HPDE6-E6E7 (cell line): ENCODE measurements at regions not wholly inside any gene's neighbourhood (a gene's known extent, or its start where the extent isn't known, plus 50 kb on each side); places are given as distances from the start of the nearest gene placed in this dataset.
"Not testable (repeated sequence)": the region's sequence is repeated elsewhere in the genome, so short reads cannot be mapped to it uniquely, and the experiment has no call there.

ENCODE experiments used
- DNase-seq: peaks from one replicate; pipeline ENCODE4 v3.0.0; 2011; ENCODE audit warnings: missing footprints; ENCODE audit errors: extremely low spot score

DNA sequence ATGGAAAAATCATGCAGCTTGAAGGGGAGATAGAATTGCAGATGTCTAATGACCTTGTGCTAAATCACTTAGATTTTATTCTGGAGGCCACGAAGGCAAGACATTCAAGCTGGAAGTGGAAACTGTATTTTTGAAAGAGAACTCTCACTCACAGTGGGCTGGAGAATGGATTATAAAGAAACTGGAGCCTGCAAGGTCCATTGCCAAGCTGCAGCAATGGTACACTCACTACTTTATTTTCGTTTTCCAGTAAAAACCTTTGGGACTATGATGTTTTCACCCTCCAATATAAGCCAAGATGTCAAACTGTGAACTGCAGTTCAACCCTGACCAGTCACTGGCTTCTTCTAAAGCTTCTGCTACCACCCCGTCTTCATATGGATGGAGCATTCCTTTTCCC is 62.0 kb downstream of the SKIDA1 start:
- DNase-seq, result no peak

DNA sequence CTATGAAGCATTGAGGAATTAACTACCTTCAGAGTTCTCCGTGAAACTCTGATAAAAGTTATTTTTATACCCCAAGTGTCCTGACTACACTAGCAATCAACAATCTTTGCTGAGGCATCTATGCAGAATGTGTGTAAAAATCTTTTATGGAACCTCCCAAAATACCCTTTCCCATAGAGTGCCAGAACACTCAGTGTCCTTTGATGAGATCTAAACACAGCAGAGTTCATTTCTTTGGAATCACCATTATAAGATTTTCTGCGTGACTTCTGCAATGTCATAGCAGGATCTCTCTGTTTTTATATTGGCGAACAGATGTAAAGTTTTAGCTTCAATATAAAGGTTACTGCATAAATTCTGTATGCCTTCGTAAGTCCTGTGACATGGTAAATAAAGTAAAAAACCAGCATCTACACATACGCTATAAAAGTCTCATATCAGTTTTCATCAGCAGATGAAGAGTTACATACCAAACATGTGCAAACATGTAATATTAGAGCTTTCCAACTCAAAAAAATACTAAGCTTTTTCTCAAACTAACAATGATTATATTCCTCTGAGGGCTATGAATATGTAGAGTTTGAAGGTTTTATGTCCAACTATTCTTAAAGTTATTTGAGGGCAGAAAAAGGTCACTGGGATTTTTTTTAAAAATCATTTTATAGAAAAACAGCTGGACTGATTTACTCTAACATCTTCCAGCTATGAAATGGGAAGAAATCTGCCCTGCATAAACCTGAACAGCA is 67.2 kb downstream of the SKIDA1 start:
- no peak for DNase-seq

DNA sequence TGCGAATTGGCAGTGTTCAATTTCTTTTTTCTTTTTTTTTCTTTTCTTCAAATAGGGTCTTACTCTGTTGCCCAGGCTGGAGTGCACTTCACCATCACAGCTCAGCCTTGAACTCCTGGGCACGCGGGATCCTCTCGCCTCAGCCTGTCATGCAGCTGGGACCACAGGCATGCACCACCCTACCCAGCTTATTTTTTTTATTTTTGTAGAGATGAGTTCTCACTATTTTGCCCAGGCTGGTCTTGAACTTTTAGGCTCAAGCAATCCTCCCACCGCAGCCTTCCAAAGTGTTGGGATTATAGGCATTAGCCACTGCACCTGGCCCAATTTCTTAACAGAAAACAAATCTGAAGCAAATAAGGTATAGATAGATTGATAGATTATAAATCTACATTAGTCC is 69.3 kb downstream of the SKIDA1 start:
- no peak for DNase-seq

DNA sequence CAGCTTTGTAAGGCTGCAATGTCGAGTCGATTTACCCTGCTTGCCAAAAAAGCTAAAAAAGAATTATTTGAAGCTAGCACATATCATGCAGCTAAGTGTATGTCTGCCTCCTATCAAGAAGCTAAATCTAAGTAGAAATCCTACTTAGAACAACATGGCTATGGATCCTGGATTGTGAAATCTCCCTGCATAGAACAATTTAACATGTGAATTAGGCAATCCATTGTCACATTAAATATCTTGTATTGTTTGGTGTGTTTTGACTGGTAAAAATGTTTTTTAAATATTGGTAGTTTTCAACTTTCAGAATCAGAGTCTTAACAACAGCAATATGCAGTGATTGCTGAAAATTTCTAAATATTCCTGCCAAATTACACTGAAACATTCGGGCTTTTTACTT is 73.3 kb downstream of the SKIDA1 start:
- DNase-seq, result no peak

DNA sequence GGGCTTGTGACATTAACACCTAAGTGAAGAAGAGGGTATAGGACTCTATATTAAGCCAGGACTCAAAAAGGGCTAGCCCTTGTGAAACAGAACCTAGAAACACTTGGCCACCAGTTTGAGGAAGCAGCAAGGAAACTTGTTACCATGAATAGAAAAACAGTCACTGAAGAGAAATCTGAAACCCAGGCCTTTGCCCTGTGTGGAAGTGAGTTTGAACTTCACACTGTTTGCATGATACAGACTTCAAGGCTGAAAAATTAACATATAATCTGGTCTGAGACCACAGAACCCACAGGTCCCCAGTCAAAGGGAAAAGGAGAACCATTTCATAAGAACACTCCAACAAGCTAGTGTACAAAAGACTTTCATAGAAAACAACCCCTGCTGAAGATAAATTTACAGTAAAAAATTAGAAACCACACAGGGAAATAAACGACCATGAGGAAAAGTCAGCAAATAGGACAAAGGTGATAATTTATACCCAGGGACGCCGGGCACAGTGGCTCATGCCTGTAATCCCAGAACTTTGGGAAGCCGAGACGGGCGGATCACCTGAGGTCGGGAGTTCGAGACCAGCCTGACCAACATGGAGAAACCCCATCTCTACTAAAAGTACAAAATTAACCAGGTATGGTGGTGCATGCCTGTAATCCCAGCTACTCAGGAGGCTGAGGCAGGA is 76.1 kb downstream of the SKIDA1 start:
- no peak for DNase-seq

DNA sequence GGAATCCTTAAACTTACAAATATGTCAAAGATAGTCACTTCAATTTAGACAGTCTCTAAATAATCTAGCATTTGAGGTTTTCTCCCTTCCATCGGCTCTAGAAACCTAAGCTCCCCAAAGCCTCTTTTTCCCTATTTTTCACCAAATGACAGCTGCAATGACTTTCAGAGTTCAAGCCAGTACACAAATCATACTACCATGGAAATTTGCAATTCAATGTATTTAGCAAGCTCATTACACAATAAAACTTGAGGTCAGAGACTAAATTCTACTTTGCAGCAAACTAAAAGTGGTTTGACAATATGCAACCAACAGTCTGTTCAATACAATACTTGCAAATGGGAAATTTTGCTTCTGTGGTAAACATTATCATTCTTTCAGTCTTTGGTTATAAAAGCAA is 80.3 kb downstream of the SKIDA1 start:
- no peak for DNase-seq

DNA sequence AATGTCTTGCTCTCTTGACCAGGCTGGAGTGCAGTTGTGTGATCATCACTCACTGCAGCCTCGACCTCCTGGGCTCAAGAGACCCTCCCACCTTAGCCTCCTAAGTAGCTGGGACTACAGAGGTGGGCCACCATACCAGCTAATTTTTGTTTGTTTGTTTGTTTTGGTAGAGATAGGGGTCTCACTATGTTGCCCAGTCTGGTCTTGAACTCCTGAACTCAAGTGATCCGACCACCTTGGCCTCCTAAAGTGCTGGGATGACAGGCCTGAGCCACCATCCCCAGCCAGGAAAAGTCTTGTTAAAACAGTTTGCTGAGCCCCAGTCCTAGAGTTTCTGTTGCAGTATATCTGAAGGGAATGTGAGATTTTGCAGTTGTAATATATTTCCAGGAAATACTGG is 83.9 kb downstream of the SKIDA1 start:
- DNase-seq, result no peak

DNA sequence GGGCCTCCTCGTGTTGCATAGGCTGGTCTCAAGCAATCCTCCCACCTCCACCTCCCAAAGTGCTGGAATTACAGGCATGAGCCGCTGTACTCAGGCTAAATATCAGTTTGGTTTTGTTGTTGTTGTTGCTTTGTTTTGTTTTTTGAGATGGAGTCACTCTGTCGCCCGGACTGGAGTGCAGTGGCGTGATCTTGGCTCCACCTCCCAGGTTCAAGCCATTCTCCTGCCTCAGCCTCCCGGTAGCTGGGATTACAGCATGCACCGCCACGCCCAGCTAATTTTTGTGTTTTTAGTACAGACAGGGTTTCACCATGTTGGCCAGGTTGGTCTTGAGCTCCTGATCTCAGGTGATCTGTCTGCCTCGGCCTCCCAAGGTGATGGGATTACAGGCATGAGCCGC is 86.6 kb downstream of the SKIDA1 start:
- DNase-seq, result not testable (repeated sequence)

DNA sequence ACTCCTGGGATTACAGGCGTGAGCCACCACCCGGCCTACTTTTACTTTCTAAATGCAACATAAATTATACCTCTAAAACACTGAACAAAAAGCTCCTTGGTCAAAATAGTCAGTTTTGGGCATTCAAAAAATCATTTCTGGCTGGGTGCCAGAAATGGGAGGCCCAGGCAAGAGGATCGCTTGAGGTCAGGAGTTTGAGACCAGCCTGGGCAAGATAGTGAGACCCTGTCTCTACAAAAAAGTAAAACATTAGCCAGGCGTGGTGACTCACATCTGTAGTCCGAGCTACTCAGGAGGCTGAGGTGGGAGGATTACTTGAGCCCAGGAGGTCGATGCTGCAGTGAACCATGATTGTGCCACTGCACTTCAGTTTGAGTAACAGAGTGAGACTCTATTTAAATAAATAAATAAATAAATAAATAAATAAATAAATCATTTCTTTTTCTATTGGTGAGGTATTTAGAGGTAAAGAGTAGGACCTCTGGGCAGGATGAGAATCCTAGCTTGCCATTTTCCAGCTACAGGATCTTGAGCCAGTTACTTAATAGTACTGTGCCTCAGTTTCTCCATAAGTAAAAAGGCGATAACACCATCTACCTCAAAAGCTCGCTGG is 87.6 kb downstream of the SKIDA1 start:
- no peak for DNase-seq

DNA sequence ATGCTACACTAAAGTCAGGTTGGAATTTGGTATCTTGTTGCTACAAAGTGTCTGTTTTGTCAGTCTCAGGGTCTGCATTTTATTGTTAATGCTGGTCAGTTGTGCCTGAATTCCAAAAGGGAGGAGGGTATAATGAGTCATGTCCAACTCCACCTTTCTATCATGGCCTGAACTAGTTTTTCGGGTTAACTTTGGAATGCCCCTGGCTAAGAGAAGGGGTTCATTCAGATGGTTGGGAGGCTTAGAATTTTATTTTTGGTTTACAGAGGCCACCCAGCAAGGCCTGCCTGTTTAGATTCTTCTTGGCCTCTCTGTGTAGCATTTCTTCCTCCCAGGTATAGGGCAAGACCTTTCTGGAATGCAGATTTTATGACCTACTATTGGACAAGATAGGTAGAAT is 93.2 kb downstream of the SKIDA1 start:
- no peak for DNase-seq

DNA sequence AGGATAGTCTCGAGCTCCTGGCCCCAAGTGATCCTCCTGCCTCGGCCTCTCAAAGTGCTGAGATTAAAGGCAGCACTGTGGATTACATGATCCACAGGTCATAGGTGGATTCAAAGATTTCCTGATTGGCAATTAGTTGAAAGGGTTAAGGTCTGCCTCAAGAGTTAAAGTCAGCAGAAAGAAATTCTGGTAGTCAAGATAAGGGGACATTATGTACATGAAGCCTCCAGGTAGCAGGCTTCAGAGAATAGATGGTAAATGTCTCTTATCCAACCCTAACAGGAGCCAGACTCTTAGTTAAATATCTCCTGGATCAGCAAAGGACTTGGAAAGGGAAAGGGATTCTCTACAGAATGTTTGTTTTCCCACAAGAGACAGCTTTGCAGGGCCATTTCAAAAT is 93.7 kb downstream of the SKIDA1 start:
- no peak for DNase-seq

DNA sequence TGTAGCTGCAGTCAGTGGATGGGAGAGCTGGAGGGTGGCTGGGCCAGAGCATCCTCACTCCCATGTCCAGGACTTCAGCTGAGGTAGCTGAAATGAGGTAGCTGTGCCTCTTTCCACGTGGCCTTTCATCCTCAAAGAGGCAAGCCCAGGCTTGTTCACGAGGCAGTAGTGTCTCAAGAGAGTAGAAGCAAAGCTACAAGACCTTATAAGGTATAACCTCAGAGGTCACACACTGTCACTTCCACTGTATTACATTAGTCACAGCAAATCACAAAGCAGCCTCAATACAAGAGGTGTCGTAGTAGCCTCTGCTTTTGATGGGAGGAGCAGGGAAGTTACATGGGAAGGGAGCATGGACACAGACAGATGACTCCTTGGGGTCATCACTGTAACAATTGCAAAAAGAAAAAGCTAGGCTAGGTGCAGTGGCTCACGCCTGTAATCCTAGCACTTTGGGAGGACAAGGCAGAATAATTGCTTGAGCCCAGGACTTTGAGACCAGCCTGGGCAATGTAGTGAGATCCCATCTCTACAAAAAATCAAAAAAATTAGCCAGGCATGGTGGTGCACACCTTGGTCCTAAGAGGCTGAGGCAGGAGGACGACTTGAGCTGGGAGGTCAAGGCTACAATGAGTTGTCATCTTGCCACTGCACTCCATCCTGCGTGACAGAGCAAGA is 97.5 kb downstream of the SKIDA1 start:
- DNase-seq, result no peak

DNA sequence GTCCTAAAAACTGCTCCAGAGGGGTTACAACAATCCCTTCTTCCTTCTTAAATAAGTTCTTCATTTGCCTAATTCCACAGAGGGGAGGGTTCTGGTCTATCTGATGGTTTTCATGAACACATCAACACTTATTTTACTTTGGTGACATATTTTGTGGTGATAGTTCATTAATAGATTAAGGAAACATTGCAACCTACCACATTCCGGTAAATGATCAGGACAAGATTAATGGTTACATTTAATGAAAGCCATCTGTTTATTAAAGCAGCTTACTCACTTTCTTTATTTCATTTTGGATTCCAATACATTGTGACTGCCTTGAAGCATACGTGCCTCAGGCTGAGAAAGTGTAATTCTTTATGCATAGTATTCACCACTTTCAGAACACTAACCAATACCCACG is 101.0 kb downstream of the SKIDA1 start:
- DNase-seq, result no peak

DNA sequence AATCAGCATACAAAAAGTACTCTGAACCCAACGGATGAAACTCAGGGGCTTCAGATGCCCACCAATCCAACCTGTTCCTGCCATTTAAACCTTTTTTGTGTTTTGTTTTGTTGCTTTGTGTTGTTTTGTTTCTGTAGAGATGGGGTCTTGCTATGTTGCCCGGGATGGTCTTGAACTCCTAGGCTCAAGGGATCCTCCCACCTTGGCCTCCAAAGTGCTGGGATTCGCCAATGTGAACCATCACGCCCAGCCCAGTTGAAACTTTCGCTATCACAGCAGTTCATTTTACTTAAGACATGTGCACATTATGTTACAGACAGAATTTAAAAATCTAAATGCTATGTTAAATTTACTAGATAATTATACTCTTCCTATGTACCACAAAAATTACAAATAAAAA is 101.6 kb downstream of the SKIDA1 start:
- DNase-seq, result no peak

DNA sequence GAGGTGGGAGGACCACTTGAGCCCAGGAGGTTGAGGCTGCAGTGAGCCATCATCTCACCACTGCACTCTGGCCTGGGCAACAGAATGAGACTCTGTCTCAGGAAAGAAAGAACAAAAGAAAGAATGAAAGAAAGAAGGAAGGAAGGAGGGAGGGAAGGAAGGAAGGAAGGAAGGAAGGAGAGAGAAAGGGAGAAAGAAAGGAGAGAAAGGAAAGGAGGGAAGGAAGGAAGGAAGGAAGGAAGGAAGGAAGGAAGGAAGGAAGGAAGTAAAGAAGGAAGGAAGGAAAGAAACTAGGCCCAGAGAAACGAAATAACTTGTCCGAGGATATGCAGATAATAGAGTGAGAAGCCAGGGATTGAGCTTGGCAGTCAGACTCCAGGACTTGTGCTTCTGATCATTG is 102.1 kb downstream of the SKIDA1 start:
- no peak for DNase-seq

DNA sequence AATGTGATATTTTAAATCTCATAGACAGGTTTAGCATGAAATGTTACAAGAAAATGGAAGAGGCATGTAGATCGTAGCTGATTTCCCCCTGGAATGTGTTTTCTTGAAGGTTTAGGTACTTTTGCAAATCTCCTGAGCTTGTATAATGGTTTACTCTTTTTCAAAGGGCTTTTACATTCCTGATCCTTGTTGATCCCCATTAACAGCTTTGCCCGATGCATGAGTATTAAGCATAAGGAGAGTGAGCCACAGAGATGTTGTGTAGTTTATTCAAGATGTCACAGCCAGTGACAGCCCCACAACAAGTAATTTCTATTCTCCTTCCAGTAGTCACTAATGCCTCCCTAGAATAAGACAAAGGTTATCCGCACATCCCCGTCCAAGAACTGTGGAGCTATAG is 103.7 kb downstream of the SKIDA1 start:
- no peak for DNase-seq

DNA sequence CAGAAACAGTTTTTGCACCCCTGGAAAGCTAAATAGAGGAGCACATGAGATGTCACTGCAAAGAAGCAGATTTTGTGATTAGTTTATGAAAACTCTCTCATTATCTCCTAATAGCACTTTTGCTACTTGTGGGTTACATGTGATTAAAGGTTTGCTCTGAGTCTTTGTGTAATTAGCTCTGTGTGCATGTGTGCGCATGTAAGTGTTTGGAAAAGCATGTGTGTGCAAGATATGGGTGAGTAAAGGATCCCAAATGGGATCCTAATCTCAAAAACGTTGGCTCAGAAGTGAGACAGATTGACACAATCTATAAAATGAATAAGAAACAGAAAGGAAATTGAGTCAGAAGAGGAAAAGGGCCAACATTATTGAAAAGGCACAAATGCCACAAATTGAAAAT is 104.5 kb downstream of the SKIDA1 start:
- DNase-seq, result no peak

DNA sequence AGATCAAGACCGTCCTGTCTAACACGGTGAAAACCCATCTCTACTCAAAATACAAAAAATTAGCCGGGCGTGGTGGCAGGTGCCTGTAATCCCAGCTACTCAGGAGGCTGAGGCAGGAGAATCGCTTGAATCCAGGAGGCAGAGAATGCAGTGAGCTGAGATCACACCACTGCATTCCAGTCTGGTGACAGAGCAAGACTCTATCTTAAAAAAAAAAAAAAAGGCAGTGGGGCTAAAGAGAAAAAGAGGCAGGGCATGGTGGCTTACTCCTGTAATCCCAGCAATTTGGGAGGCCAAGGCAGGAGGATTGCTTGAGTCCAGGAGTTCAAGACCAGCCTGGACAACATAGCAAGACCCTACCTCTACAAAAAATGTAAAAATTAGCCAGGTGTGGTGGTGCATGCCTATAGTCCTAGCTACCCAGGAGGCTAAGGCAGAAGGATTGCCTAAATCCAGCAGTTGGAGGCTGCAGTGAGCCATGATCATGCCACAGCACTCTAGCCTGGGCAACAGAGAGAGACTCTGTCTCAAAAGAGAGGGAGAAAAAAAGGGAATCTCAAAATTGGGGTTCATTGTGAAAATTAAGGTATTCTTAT is 106.4 kb downstream of the SKIDA1 start:
- DNase-seq, result not testable (repeated sequence)

DNA sequence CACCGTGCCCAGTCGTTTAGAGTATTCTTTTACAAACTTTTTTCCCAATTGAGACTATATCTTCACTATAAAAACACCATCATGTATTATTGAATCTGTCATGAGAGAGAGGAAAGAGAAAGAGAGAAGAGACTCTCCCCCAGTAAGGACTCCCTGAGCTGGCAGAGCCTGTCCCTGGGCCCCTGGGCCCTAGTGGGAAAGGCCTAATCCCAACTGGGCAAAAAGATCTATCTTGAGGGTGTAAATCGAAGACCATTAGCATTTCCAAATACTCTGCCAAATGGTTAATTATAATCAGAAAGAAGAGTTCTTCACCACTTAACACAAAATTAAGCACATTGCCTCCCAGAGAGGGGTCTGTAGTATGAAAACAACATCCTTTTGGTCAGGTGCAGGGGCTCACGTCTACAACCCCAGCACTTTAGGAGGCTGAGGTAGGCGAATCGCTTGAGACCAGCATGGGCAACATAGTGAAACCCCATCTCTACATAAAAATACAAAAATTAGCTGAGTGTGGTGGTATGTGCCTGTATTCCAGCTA is 108.2 kb downstream of the SKIDA1 start:
- no peak for DNase-seq

DNA sequence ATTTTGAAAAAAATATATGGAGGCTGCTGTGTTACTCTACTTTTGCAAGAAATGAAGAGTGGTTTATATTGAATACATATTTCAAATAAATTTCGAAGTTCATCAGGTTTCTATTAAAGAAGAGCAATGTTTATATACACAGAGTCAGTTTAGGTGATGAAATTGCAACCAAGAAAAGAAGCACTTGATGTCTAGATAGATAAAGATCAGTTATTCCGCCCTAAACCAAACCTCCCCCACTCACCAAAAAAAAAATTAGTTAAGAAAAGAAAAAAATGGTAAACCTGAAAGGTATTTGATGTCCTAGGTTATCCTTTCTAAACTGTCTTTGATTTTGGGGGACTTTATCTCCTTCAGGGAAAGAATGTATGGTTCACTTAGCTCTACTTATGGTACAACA is 111.8 kb downstream of the SKIDA1 start:
- no peak for DNase-seq

DNA sequence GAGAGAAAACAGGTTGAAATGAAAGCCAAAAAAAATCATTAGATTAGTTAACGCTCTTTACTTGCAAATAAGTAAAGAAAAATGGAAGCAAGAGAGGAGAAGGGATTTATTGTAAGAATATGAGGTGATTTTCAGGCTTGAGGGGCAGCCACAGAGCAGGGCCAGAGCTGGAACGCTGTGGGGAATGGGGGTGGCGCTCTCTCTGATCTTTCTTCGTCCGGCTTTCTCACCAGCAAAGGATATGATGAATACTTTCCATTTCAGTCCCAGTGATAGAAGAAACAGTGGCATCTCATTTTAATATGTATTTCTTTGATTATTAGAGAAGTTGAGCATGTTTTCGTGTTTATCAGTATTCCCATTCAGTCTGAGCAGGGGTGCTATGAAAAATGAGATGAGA is 112.2 kb downstream of the SKIDA1 start:
- DNase-seq, result no peak

DNA sequence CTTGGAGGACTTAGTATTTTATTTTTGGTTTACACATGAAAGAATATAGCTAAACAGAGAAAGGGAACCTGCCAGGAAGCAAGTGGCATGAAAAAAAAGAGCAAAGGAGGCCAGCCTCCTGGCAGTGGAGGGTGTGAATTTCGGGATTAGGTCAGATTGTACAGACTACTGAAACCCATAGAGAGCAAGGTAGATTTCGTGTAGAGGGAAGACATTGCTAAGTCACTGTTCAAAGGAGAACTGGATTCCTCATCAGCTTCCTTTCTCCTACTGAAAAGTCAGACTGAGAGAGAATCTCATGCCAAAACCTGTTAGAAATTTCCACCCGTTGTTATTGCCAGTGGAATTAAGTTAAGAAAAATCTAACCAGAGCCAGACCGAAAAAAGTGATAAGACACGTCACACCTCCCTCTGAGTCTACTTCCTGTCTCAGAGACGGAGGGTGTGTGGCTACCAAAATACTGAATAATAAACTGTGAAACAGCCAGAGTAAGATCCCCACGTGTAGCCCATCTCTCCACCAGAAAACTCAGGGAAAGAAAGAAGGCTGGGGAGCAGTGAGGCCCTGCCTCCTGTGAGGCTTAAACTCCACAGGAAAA is 118.8 kb downstream of the SKIDA1 start:
- DNase-seq, result no peak
